Psoas muscle (tissue), 7 donors: ENCODE measurements at regions not wholly inside any gene's neighbourhood (a gene's known extent, or its start where the extent isn't known, plus 50 kb on each side); places are given as distances from the start of the nearest gene placed in this dataset.

ENCODE experiments used
- ATAC-seq, 4 donors: fragments of 200-7000 bp; cut with Tn5 transposase; one replicate each; pipeline ENCODE4 v1.9.1; 2020; ENCODE audit warnings: moderate library complexity in 3 of 4, mild to moderate bottlenecking in 2 of 4
- DNase-seq, 2 donors: peaks; one replicate each; pipeline ENCODE4 v3.0.0-alpha.2; 2020
- H3K27ac ChIP-seq: fragments of 200-600 bp; one replicate; pipeline ENCODE4 v1.8.0; 2022
- H3K27me3 ChIP-seq, 3 donors: fragments of 200-600 bp in 1 of 3; one replicate each; pipeline versions ENCODE4 v1.6.1 to v1.8.0; 2013 to 2022; ENCODE audit warnings: low read length in 2 of 3, mild to moderate bottlenecking in 2 of 3, moderate library complexity in 1 of 3; ENCODE audit not compliant: insufficient read depth in 3 of 3
- H3K36me3 ChIP-seq, 2 donors: fragments of 200-600 bp in 1 of 2; one replicate each; pipeline versions ENCODE4 v1.6.1 to v1.8.0; 2013 to 2022; ENCODE audit warnings: low read depth in 1 of 2, mild to moderate bottlenecking in 1 of 2, moderate library complexity in 1 of 2; ENCODE audit not compliant: insufficient read depth in 1 of 2
- H3K4me1 ChIP-seq: fragments of 200-600 bp; one replicate; pipeline ENCODE4 v1.8.0; 2022
- H3K4me3 ChIP-seq: fragments of 200-600 bp; one replicate; pipeline ENCODE4 v1.8.0; 2022; ENCODE audit warnings: mild to moderate bottlenecking
- H3K9me3 ChIP-seq: fragments of 200-600 bp; one replicate; pipeline ENCODE4 v1.8.0; 2022
- CTCF ChIP-seq: fragments of 200-600 bp; IDR thresholded peaks from one replicate; pipeline ENCODE4 v1.8.0; 2022; ENCODE audit warnings: antibody characterized with exemption
- WGBS, 3 donors: extraction: QIAGEN DNeasy Blood & Tissue Kit; methylation state at CpG; one replicate each; pipeline versions ENCODE4 v1.1.6 to v1.1.7; 2013; 5-methylcytosine and 5-hydroxymethylcytosine counted together
- intact Hi-C, 2 donors: fragments of 100-400 bp; cut with DNase I; formaldehyde crosslinking; loops; one replicate each; pipeline versions ENCODE4 v1.11.0 to v1.14.2; 2022
- donor health status: healthy with polysubstance abuse.
- donor health status: DM: no; HTN: no; CAD: no; lungs with moderate emphysema.
- donor health status: Bipolar disorder and iron deficiency.
- donor health status: healthy.
- donor health status: DM: yes; HTN: yes; CAD: no.
- donor health status: DM: no; HTN: no; CAD: no.
- donor health status: DM: yes; HTN: yes; CAD: no.

GRCh38 chr1:99455760-99456159, 190.2 kb upstream of the PALMD start:
- WGBS, 3 donors: 56 to 79% (median 63%) methylated on average over 3 of the region's 3 CpGs
- no peak for ATAC-seq
- intact Hi-C loops: no loop called here

GRCh38 chr1:99456536-99456935, 189.4 kb upstream of the PALMD start:
- H3K27ac ChIP-seq: no peak overlapping the region
- H3K9me3 ChIP-seq: no peaks in the 10 kb centered on the region
- TF ChIP-seq CTCF: no peak
- no peak for ATAC-seq
- intact Hi-C loops: no loop called here
- 40 to 55% (median 45%) methylated on average over 5 of the region's 5 CpGs for WGBS, 3 donors
- no peaks in the 10 kb centered on the region for H3K4me1 ChIP-seq
- no peaks in the 10 kb centered on the region for H3K36me3 ChIP-seq
- no peaks in the 10 kb centered on the region for H3K27me3 ChIP-seq
- no peak overlapping the region for H3K4me3 ChIP-seq
- DNase-seq: no peak

More at GRCh38 chr1:99455760-99456159, 190.2 kb upstream of the PALMD start:
- H3K4me3 ChIP-seq: no peak overlapping the region
- no peaks in the 10 kb centered on the region for H3K9me3 ChIP-seq
- no peaks in the 10 kb centered on the region for H3K36me3 ChIP-seq
- H3K27ac ChIP-seq: no peak overlapping the region
- TF ChIP-seq CTCF: no peak
- no peaks in the 10 kb centered on the region for H3K4me1 ChIP-seq
- H3K27me3 ChIP-seq: no peaks in the 10 kb centered on the region
- DNase-seq: no peak

- no peak for ATAC-seq
- WGBS, 3 donors: 57 to 62% (median 58%) methylated on average over 4 of the region's 4 CpGs
Observed at GRCh38 chr1:99457381-99458165, 188.3 kb upstream of the PALMD start.

GRCh38 chr1:99461499-99461898, 184.4 kb upstream of the PALMD start:
- no peak for TF ChIP-seq CTCF

More at GRCh38 chr1:99457381-99458165, 188.3 kb upstream of the PALMD start:
- Histone ChIP-seq H3K9me3 (no peaks in the 10 kb centered on the region), H3K4me3 (no peak overlapping the region), H3K36me3 (no peaks in the 10 kb centered on the region), H3K27ac (no peak overlapping the region), H3K27me3 (no peaks in the 10 kb centered on the region), H3K4me1 (no peaks in the 10 kb centered on the region)
- no peak for DNase-seq
- intact Hi-C loops: no loop called here
- no peak for TF ChIP-seq CTCF

GRCh38 chr1:99464738-99465137, 181.2 kb upstream of the PALMD start:
- ATAC-seq (no peak), DNase-seq (no peak)
- WGBS, 3 donors: 80 to 100% (median 95%) methylated on average over 1 of the region's 1 CpG
- no peak overlapping the region for H3K27ac ChIP-seq
- intact Hi-C loops: no loop called here
- no peaks in the 10 kb centered on the region for H3K36me3 ChIP-seq
- no peaks in the 10 kb centered on the region for H3K27me3 ChIP-seq
- no peak for TF ChIP-seq CTCF
- no peaks in the 10 kb centered on the region for H3K9me3 ChIP-seq
- H3K4me3 ChIP-seq: no peak overlapping the region
- H3K4me1 ChIP-seq: no peaks in the 10 kb centered on the region

More at GRCh38 chr1:99461499-99461898, 184.4 kb upstream of the PALMD start:
- Histone ChIP-seq H3K27me3 (no peaks in the 10 kb centered on the region), H3K4me1 (no peaks in the 10 kb centered on the region), H3K9me3 (no peaks in the 10 kb centered on the region), H3K27ac (no peak overlapping the region), H3K4me3 (no peak overlapping the region), H3K36me3 (no peaks in the 10 kb centered on the region)
- WGBS, 3 donors: 81 to 92% (median 90%) methylated on average over 2 of the region's 2 CpGs
- intact Hi-C loops: no loop called here
- DNase-seq (no peak), ATAC-seq (no peak)
